SU-DHL-6 (cell line): ENCODE measurements at regions not wholly inside any gene's neighbourhood (a gene's known extent, or its start where the extent isn't known, plus 50 kb on each side); places are given as distances from the start of the nearest gene placed in this dataset.

Experiments used
- CTCF ChIP-seq: fragments of 200-600 bp; sonication (generic); IDR thresholded peaks from one replicate; pipeline ENCODE4 v1.5.1; 2017; ENCODE audit warnings: antibody characterized with exemption, mild to moderate bottlenecking, low read length, moderate library complexity; ENCODE audit not compliant: insufficient read depth, poor library complexity, severe bottlenecking
- EZH2phosphoT487 ChIP-seq: fragments of 200-600 bp; sonication (generic), shearing (Covaris generic); conservative IDR thresholded peaks from 2 replicates; pipeline ENCODE4 v1.6.1; 2018; ENCODE audit warnings: mild to moderate bottlenecking, antibody characterized with exemption, low read length, moderate library complexity, mixed read lengths

GRCh38 chr11:119790476-119790875 lies 61.5 kb upstream of the NECTIN1 start:
- TF ChIP-seq CTCF (no peak), EZH2phosphoT487 (no peak)
